HCT116 (cell line): ENCODE measurements at regions not wholly inside any gene's neighbourhood (a gene's known extent, or its start where the extent isn't known, plus 50 kb on each side); places are given as distances from the start of the nearest gene placed in this dataset.
"Not testable (repeated sequence)": the region's sequence is repeated elsewhere in the genome, so short reads cannot be mapped to it uniquely, and the experiment has no call there.

Experiments used
- ATAC-seq: fragments of 200-7000 bp; cut with Tn5 transposase; 2 replicates; pipeline ENCODE4 v1.9.1; 2020; ENCODE audit warnings: mild to moderate bottlenecking, moderate library complexity
- BruUV-seq: library from RNA; stranded (reverse); fragments of 400-500 nt; replicated peaks from 2 replicates; lab custom pipeline; 2021; lab: Mats Ljungman, UMichigan
- CTCF ChIA-PET: fragments of 300-600 bp; sonication (Branson Sonifier 250); formaldehyde crosslinking; loops from one replicate; lab custom pipeline; 2021; ENCODE audit warnings: antibody characterized with exemption; lab: Charles Lee
- POLR2A ChIA-PET: fragments of 300-600, 350-600 bp; sonication (Branson Sonifier 250); formaldehyde crosslinking; loops from one replicate; lab custom pipeline; 2021; ENCODE audit warnings: antibody characterized with exemption; lab: Charles Lee
- RAD21 ChIA-PET, 2 experiments: fragments of 300-600 bp; sonication (Branson Sonifier 250); formaldehyde crosslinking; loops; one replicate each; lab custom pipeline; 2023; ENCODE audit warnings: low total read pairs in 2 of 2; ENCODE audit not compliant: uncharacterized antibody in 2 of 2, unreplicated experiment in 2 of 2, low non-redundant PET in 1 of 2; lab: Charles Lee
- DNase-seq: peaks from one replicate; pipeline ENCODE4 v3.0.0-alpha.2; 2010; ENCODE audit warnings: low read depth, low spot score
- H2AFZ ChIP-seq: fragments of 200-600 bp; shearing (Covaris generic), sonication (generic); 2 replicates; pipeline ENCODE4 v1.6.1; 2017; ENCODE audit warnings: low read depth, mixed run types, mixed read lengths, antibody characterized with exemption, low read length; ENCODE audit not compliant: poor library complexity, severe bottlenecking
- H3K27ac ChIP-seq: 2 replicates; pipeline ENCODE4 v1.5.1; 2012; ENCODE audit warnings: low read depth, low read length
- H3K27me3 ChIP-seq: fragments of 200-600 bp; sonication (generic); 2 replicates; pipeline ENCODE4 v1.6.1; 2016; ENCODE audit warnings: mixed run types, low read length, mixed read lengths; ENCODE audit not compliant: insufficient read depth
- H3K36me3 ChIP-seq, 2 experiments: fragments of 200-500 bp in 1 of 2; fragments of 200-600 bp in 1 of 2; sonication (Bioruptor generic) in 1 of 2; sonication (generic) in 1 of 2; 2 replicates each; pipeline versions ENCODE4 v1.5.1 to v1.6.1; 2014 to 2016; ENCODE audit warnings: low read length in 2 of 2, inconsistent platforms in 1 of 2, mixed read lengths in 1 of 2, mixed run types in 1 of 2; ENCODE audit not compliant: insufficient read depth in 2 of 2, control insufficient read depth in 1 of 2
- H3K4me1 ChIP-seq, 2 experiments: fragments of 200-600 bp in 1 of 2; sonication (generic) in 1 of 2; 2 replicates each; pipeline versions ENCODE4 v1.5.1 to v1.6.1; 2012 to 2017; ENCODE audit warnings: low read length in 2 of 2, inconsistent platforms in 1 of 2, mild to moderate bottlenecking in 1 of 2, mixed read lengths in 1 of 2, mixed run types in 1 of 2, moderate library complexity in 1 of 2; ENCODE audit not compliant: insufficient read depth in 2 of 2, control insufficient read depth in 1 of 2
- H3K4me2 ChIP-seq: fragments of 200-600 bp; sonication (generic); 2 replicates; pipeline ENCODE4 v1.6.1; 2017; ENCODE audit warnings: mixed run types, low read length, mixed read lengths
- H3K4me3 ChIP-seq, 2 experiments: fragments of 200-600 bp in 1 of 2; sonication (generic) in 1 of 2; replicated peaks in 1 of 2; 2 replicates each; pipeline ENCODE4 v1.5.1; 2011 to 2016; ENCODE audit warnings: low read length in 2 of 2, control low read depth in 1 of 2, low read depth in 1 of 2, mild to moderate bottlenecking in 1 of 2, mixed read lengths in 1 of 2, mixed run types in 1 of 2
- H3K79me2 ChIP-seq: fragments of 200-600 bp; sonication (generic); 2 replicates; pipeline ENCODE4 v1.6.1; 2017; ENCODE audit warnings: mild to moderate bottlenecking, mixed run types, low read length, moderate library complexity, mixed read lengths; ENCODE audit not compliant: insufficient read depth
- H3K9ac ChIP-seq: fragments of 200-600 bp; sonication (generic); 2 replicates; pipeline ENCODE4 v1.6.1; 2016; ENCODE audit warnings: low read length, mixed read lengths
- H3K9me2 ChIP-seq: fragments of 200-600 bp; sonication (generic), shearing (Covaris generic); 2 replicates; pipeline ENCODE4 v1.6.1; 2017; ENCODE audit warnings: mixed run types, mild to moderate bottlenecking, moderate library complexity; ENCODE audit not compliant: insufficient read depth
- H3K9me3 ChIP-seq, 2 experiments: fragments of 200-500 bp in 1 of 2; fragments of 200-600 bp in 1 of 2; sonication (Bioruptor generic) in 1 of 2; sonication (generic) in 1 of 2; 2 replicates each; pipeline ENCODE4 v1.6.1; 2014 to 2017; ENCODE audit warnings: low read length in 2 of 2, mixed read lengths in 2 of 2, inconsistent platforms in 1 of 2, low read depth in 1 of 2, mild to moderate bottlenecking in 1 of 2, mixed run types in 1 of 2, moderate library complexity in 1 of 2; ENCODE audit not compliant: control insufficient read depth in 1 of 2, insufficient read depth in 1 of 2
- H4K20me1 ChIP-seq: fragments of 200-600 bp; sonication (generic), shearing (Covaris generic); 2 replicates; pipeline ENCODE4 v1.6.1; 2017; ENCODE audit warnings: mixed run types, mild to moderate bottlenecking, moderate library complexity; ENCODE audit not compliant: insufficient read depth
- ATF3 ChIP-seq: IDR thresholded peaks from 2 replicates; pipeline ENCODE4 v1.6.1; 2012
- CEBPB ChIP-seq: IDR thresholded peaks from 2 replicates; pipeline ENCODE4 v1.6.1; 2012; ENCODE audit warnings: low read depth
- EGR1 ChIP-seq: IDR thresholded peaks from 2 replicates; pipeline ENCODE4 v1.6.1; 2012; ENCODE audit warnings: low read depth
- ELF1 ChIP-seq: IDR thresholded peaks from 2 replicates; pipeline ENCODE4 v1.6.1; 2012; ENCODE audit warnings: low read depth, borderline replicate concordance
- EZH2 ChIP-seq: fragments of 200-600 bp; sonication (generic); IDR thresholded peaks from 2 replicates; pipeline ENCODE4 v1.6.1; 2017; ENCODE audit warnings: antibody characterized with exemption, mixed run types
- EZH2phosphoT487 ChIP-seq: fragments of 200-600 bp; IDR thresholded peaks from 2 replicates; pipeline ENCODE4 v1.6.1; 2018; ENCODE audit warnings: antibody characterized with exemption, borderline replicate concordance
- FOSL1 ChIP-seq: IDR thresholded peaks from 2 replicates; pipeline ENCODE4 v1.6.1; 2012; ENCODE audit warnings: low read depth
- JUND ChIP-seq: IDR thresholded peaks from 2 replicates; pipeline ENCODE4 v1.6.1; 2012
- POLR2A ChIP-seq: IDR thresholded peaks from 2 replicates; pipeline ENCODE4 v1.7.0; 2011; ENCODE audit warnings: borderline replicate concordance; ENCODE audit not compliant: insufficient read depth, insufficient read length; ENCODE audit errors: extremely low read depth
- POLR2AphosphoS5 ChIP-seq: IDR thresholded peaks from 2 replicates; pipeline ENCODE4 v1.6.1; 2011; ENCODE audit warnings: mild to moderate bottlenecking, low read depth, low read length, moderate library complexity
- RAD21 ChIP-seq: IDR thresholded peaks from 2 replicates; pipeline ENCODE4 v1.6.1; 2012; ENCODE audit warnings: low read depth, mild to moderate bottlenecking
- REST ChIP-seq: IDR thresholded peaks from 2 replicates; pipeline ENCODE4 v1.6.1; 2012; ENCODE audit warnings: low read depth
- SIN3A ChIP-seq: IDR thresholded peaks from 2 replicates; pipeline ENCODE4 v1.6.1; 2012; ENCODE audit warnings: low read depth
- SP1 ChIP-seq: IDR thresholded peaks from 2 replicates; pipeline ENCODE4 v1.6.1; 2012; ENCODE audit warnings: low read depth
- SRF ChIP-seq: IDR thresholded peaks from 2 replicates; pipeline ENCODE4 v1.6.1; 2012; ENCODE audit warnings: low read depth
- YY1 ChIP-seq: IDR thresholded peaks from 2 replicates; pipeline ENCODE4 v1.6.1; 2011; ENCODE audit warnings: low read length, low read depth, moderate library complexity, mild to moderate bottlenecking; ENCODE audit not compliant: insufficient replicate concordance; ENCODE audit errors: extremely low read depth
- ZFX ChIP-seq: fragments of 450-650 bp; IDR thresholded peaks from 2 replicates; pipeline ENCODE4 v1.6.1; 2017
- ZNF274 ChIP-seq: fragments of 200-500 bp; sonication (Bioruptor generic); IDR thresholded peaks from 2 replicates; pipeline ENCODE4 v1.6.1; 2014; ENCODE audit warnings: mild to moderate bottlenecking, low read depth, low read length, inconsistent platforms
- intact Hi-C: fragments of 100-400 bp; cut with micrococcal nuclease; formaldehyde crosslinking; loops from 2 replicates; pipeline ENCODE4 v1.10.0; 2022
- TF ChIP-seq, protein P1 (sequence below): IDR thresholded peaks from 2 replicates; pipeline ENCODE4 v1.6.1; 2011; ENCODE audit warnings: mild to moderate bottlenecking, low read length, moderate library complexity; ENCODE audit not compliant: insufficient replicate concordance; ENCODE audit errors: extremely low read depth
- TF ChIP-seq, protein P2 (sequence below): IDR thresholded peaks from 2 replicates; pipeline ENCODE4 v1.6.1; 2012

DNA sequence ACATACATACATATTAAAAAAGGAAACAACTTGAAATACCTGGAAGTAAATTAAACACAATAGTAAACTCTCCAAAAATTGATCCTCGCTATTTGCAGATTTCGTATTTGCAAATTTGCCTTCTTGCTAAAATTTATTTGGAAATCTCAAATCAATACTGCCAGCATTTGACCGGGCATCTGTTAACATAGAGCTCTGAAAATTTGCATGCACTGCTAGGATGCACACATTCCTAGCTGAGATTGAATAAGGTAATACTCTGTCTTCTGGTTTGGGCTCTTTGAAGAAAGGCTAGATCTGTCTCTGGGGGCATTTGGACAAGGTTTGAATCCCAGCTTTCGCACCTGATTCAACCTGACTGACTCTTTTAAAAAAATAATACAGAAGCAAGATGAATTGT, 729.1 kb upstream of the MGAT4C start:
- no peak overlapping the region for H3K4me2 ChIP-seq
- CTCF ChIA-PET, result no interaction called here
- no peaks in the 10 kb centered on the region for H3K79me2 ChIP-seq
- DNase-seq (no peak), ATAC-seq (no peak)
- TF ChIP-seq SP1 (no peak), POLR2A (no peak), SRF (no peak), SIN3A (no peak), YY1 (no peak), EZH2 (no peak), ZFX (no peak), ELF1 (no peak), JUND (no peak), CEBPB (no peak), REST (no peak), EZH2phosphoT487 (no peak), FOSL1 (no peak), POLR2AphosphoS5 (no peak), ZNF274 (no peak), ATF3 (no peak), RAD21 (no peak), EGR1 (no peak)
- TF ChIP-seq, protein P1, sequence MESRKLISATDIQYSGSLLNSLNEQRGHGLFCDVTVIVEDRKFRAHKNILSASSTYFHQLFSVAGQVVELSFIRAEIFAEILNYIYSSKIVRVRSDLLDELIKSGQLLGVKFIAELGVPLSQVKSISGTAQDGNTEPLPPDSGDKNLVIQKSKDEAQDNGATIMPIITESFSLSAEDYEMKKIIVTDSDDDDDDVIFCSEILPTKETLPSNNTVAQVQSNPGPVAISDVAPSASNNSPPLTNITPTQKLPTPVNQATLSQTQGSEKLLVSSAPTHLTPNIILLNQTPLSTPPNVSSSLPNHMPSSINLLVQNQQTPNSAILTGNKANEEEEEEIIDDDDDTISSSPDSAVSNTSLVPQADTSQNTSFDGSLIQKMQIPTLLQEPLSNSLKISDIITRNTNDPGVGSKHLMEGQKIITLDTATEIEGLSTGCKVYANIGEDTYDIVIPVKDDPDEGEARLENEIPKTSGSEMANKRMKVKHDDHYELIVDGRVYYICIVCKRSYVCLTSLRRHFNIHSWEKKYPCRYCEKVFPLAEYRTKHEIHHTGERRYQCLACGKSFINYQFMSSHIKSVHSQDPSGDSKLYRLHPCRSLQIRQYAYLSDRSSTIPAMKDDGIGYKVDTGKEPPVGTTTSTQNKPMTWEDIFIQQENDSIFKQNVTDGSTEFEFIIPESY, result no peak
- TF ChIP-seq, protein P2, sequence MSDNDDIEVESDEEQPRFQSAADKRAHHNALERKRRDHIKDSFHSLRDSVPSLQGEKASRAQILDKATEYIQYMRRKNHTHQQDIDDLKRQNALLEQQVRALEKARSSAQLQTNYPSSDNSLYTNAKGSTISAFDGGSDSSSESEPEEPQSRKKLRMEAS, result no peak
- intact Hi-C loops, result no loop called here
- no peak overlapping the region for H2AFZ ChIP-seq
- no peaks in the 10 kb centered on the region for H3K36me3 ChIP-seq
- H3K9ac ChIP-seq, result no peak overlapping the region
- no peaks in the 10 kb centered on the region for H3K27me3 ChIP-seq
- H3K9me3 ChIP-seq, result no peaks in the 10 kb centered on the region
- H3K9me2 ChIP-seq, result no peaks in the 10 kb centered on the region
- no peaks in the 10 kb centered on the region for H3K4me1 ChIP-seq
- no TSS peak for BruUV-seq
- no peak overlapping the region for H3K4me3 ChIP-seq
- POLR2A ChIA-PET, result no interaction called here
- RAD21 ChIA-PET, result no interaction called here
- H3K27ac ChIP-seq, result no peak overlapping the region
- H4K20me1 ChIP-seq, result no peaks in the 10 kb centered on the region

DNA sequence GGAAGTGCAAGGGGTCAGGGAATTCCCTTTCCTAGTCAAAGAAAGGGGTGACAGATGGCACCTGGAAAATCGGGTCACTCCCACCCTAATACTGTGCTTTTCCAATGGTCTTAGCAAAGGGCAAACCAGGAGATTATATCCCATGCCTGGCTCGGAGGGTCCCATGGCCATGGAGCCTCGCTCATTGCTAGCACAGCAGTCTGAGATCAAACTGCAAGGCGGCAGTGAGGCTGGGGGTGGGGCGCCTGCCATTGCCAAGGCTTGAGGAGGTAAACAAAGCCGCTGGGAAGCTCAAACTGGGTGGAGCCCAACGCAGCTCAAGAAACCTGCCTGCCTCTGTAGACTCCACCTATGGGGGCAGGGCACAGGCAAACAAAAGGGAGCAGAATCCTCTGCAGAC, 714.4 kb upstream of the MGAT4C start:
- H3K4me1 ChIP-seq, H3K4me2 ChIP-seq, RAD21 ChIA-PET, BruUV-seq, ATAC-seq, H3K36me3 ChIP-seq, H4K20me1 ChIP-seq, POLR2A ChIA-PET, H3K9ac ChIP-seq, H3K9me3 ChIP-seq, H3K9me2 ChIP-seq, H2AFZ ChIP-seq, H3K79me2 ChIP-seq, CTCF ChIA-PET, H3K4me3 ChIP-seq, H3K27ac ChIP-seq, H3K27me3 ChIP-seq, intact Hi-C loops, DNase-seq: not testable (repeated sequence)
